ENCODE measurements at regions not wholly inside any gene's neighbourhood (a gene's known extent, or its start where the extent isn't known, plus 50 kb on each side); places are given as distances from the start of the nearest gene placed in this dataset.

GRCh38 chr5:127153031-127153430 lies 79.7 kb upstream of the C5orf63 start:
- no peak for TF ChIP-seq CTCF (conservative IDR thresholded peaks at IDR 0.05)
- TF ChIP-seq EZH2 (IDR thresholded peaks at IDR 0.05; ENCODE audit: low read depth): no peak

All from PC-9 (cell line).